ENCODE measurements at regions not wholly inside any gene's neighbourhood (a gene's known extent, or its start where the extent isn't known, plus 50 kb on each side); places are given as distances from the start of the nearest gene placed in this dataset.

GRCh38 chr6:147925826-147926225, 416.8 kb upstream of the SASH1 start:
- TF ChIP-seq FOXP4 (CRISPR knock-in tag; IDR thresholded peaks at IDR 0.05) = no peak
- TF ChIP-seq PRDM15 (CRISPR knock-in tag; IDR thresholded peaks at IDR 0.05) = no peak
- TF ChIP-seq CTCF (IDR thresholded peaks at IDR 0.05) = no peak
- TF ChIP-seq MAX (CRISPR knock-in tag; IDR thresholded peaks at IDR 0.05) = no peak
- no peak for TF ChIP-seq ZNF121 (CRISPR knock-in tag; IDR thresholded peaks at IDR 0.05)
- TF ChIP-seq ATF2 (CRISPR knock-in tag; IDR thresholded peaks at IDR 0.05; ENCODE audit: borderline replicate concordance, low read depth) = no peak
- TF ChIP-seq GABPB1 (CRISPR knock-in tag; IDR thresholded peaks at IDR 0.05) = no peak
- no peak for TF ChIP-seq CREB1 (CRISPR knock-in tag; IDR thresholded peaks at IDR 0.05)
